Mucosa of stomach (tissue), 1 donor: ENCODE measurements at regions not wholly inside any gene's neighbourhood (a gene's known extent, or its start where the extent isn't known, plus 50 kb on each side); places are given as distances from the start of the nearest gene placed in this dataset.

ENCODE experiments used
- H3K27me3 ChIP-seq: one replicate; pipeline ENCODE4 v1.7.0; 2013; ENCODE audit warnings: mild to moderate bottlenecking, low read length; ENCODE audit not compliant: control insufficient read depth, insufficient read depth
- H3K36me3 ChIP-seq: one replicate; pipeline ENCODE4 v1.7.0; 2013; ENCODE audit warnings: low read length; ENCODE audit not compliant: control insufficient read depth, insufficient read depth
- H3K4me1 ChIP-seq: one replicate; pipeline ENCODE4 v1.7.0; 2013; ENCODE audit warnings: mild to moderate bottlenecking, low read length; ENCODE audit not compliant: control insufficient read depth, insufficient read depth
- H3K4me3 ChIP-seq: one replicate; pipeline ENCODE4 v1.7.0; 2013; ENCODE audit warnings: low read length
- H3K9ac ChIP-seq: one replicate; pipeline ENCODE4 v1.7.0; 2013; ENCODE audit warnings: mild to moderate bottlenecking, low read length, moderate library complexity
- H3K9me3 ChIP-seq: one replicate; pipeline ENCODE4 v1.7.0; 2013; ENCODE audit warnings: mild to moderate bottlenecking, low read length, moderate library complexity; ENCODE audit not compliant: control insufficient read depth
- donor health status: Pancreatic carcinoma.

DNA sequence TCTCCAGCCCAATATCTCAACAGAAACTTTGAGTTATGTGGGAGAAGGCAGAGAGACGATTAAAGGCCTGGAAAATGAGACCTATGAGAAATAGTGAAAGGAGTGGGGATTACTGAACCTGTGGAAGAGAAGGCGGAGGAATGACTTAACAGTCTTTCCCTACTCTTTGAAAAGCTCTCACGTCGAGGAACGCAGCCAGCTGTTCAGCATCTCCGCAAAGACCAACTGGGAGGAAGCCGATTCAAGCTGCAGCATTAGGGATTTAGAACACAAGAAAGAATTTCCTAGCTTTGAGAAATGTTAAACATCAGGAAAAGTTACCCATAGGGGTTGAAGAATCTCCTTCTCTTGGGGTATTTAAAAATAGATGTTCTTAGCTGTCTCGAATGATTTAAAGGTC, 233.2 kb upstream of the PARD3B start:
- Histone ChIP-seq H3K9ac (no peak overlapping the region), H3K4me1 (no peaks in the 10 kb centered on the region), H3K36me3 (no peaks in the 10 kb centered on the region), H3K9me3 (no peaks in the 10 kb centered on the region), H3K4me3 (no peak overlapping the region), H3K27me3 (no peaks in the 10 kb centered on the region)

DNA sequence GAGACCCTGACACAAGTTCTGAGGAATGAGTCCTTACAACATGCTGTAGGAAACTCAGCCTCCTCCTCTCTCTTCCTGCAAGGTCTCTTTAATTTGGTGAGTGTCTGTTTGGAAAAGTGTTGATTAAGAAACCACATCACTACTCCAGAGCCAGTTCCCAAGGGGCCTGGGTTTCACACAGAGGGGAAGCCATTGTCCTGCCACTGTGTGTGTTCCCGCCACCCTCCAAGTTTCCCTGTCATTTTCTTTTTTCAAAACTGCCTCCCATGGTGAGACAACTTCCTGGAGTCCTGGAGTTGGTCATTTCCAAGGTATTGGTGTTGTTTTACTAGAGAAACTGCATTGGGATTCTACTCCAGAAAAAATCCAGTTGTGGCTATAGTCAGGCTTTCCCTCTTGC, 232.0 kb upstream of the PARD3B start:
- Histone ChIP-seq H3K27me3 (no peaks in the 10 kb centered on the region), H3K36me3 (no peaks in the 10 kb centered on the region), H3K9ac (no peak overlapping the region), H3K9me3 (no peaks in the 10 kb centered on the region), H3K4me3 (no peak overlapping the region), H3K4me1 (no peaks in the 10 kb centered on the region)

DNA sequence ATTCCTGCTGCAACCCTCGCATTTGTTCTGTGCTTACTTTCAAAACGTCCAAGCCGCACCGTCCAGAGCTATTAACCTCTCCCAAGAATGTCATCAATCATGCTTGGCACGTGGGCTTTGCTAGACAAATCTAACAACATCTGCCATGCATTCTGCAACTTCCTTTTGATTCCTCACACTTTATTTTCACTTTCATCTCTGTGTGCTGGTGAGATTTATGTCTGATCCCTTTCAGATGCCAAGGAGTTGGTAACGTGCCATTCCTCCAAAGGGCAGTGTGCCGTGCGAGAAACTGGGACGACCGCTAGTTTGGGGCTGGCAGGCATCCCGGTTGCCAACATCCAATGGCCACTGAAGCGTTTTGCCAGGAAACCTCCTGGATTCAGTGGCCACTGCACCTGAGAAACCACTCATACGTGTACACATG, 230.0 kb upstream of the PARD3B start:
- Histone ChIP-seq H3K36me3 (no peaks in the 10 kb centered on the region), H3K9ac (no peak overlapping the region), H3K27me3 (no peaks in the 10 kb centered on the region), H3K4me1 (no peaks in the 10 kb centered on the region), H3K9me3 (no peaks in the 10 kb centered on the region), H3K4me3 (no peak overlapping the region)

DNA sequence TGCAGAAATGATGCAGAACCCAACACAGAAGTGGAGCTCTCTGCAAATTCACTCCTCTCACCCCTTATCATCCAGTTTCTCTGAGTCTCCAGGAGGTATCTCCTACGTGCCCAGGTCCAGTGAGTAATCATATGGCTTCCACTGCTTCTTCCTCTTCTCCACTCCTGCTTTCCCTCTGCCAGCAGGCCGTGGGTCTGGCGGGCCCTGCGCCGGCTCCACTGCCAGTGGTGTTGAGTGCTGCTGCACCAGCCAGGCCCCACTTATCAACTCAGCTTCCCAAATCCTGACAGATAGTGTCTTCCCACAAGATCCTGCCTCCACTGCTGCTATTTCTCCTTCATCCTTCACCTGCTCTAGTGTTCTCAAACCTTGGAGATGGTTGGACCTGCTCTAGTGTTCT, 227.6 kb upstream of the PARD3B start:
- no peak overlapping the region for H3K9ac ChIP-seq
- H3K36me3 ChIP-seq = no peaks in the 10 kb centered on the region
- no peaks in the 10 kb centered on the region for H3K27me3 ChIP-seq
- H3K4me1 ChIP-seq = no peaks in the 10 kb centered on the region
- no peaks in the 10 kb centered on the region for H3K9me3 ChIP-seq
- H3K4me3 ChIP-seq = no peak overlapping the region

DNA sequence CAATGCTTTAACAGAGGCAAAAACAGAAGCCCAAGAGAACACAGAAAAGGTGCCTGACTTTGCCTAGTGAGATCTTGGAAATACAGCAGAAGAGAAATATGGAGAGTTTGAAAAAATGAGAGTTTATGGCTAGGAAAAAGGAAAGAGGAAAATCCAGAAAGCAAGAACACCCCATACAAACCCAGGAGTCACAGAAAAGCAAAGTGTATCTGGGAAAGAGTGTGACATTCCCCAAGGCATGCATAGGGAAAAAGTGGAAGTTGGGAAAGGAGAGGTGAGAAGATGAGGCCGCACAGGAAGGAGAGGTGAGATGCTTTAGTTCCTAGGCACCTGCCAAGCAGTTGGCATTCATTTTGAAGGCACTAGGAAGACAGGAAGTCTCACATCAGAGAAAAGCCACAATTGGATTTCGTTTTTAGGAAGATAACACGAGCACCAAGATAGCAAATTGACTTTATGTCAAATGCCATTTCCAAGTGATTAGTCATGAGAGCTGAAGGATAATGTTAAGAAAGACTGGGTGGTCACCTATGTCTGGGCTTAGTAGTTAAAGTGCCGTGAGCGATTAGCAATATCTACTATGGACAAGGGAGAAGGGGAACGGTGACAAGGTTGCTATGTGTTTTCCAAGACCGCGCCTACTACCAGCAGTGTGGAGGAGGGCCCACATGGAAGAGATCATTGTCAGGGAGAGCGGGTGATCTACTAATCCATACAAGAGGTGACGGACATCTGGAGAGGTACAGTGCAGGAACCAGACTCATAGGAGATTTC, 224.1 kb upstream of the PARD3B start:
- no peak overlapping the region for H3K9ac ChIP-seq
- no peaks in the 10 kb centered on the region for H3K4me1 ChIP-seq
- no peak overlapping the region for H3K4me3 ChIP-seq
- H3K27me3 ChIP-seq = no peaks in the 10 kb centered on the region
- H3K9me3 ChIP-seq = no peaks in the 10 kb centered on the region
- H3K36me3 ChIP-seq = no peaks in the 10 kb centered on the region

DNA sequence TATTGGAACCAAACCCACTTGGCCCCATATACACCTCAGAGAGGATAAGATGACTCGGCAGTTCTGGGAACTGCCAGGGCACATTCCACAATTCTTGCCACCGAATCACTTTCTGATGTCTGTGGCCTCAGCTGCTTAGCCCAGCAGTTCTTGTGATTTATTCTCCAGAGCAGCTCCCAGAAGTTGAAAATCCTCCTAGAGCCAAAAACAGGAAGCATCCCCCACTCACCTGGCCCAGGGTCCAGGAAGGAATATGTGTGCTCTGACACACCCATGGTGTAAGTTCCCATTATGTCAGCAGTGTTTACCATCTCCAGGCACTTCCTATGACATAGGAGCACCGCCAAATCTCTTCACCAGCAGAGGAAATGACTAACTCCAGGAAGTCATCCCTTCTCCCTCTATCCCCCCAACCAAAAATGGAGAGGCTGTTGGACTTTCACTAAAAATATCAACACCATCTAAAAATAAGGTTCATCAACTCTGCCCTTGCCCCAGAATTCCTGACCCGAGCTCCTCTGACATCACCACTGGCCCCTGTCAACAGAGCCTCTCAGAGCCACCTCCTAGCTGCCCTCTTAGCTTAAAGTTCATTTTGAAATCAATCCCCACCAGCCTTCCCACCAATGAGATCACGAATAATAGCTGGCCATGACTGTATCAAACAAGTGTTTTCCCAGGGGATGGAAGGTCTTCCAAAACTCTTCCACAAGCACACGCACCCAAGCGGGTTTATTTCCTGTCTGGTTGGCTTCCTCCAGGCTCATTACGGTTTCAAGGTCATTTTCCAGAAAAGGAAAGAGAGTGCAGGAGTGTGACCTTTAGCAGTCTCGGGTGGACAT, 223.1 kb upstream of the PARD3B start:
- Histone ChIP-seq H3K9me3 (no peaks in the 10 kb centered on the region), H3K9ac (no peak overlapping the region), H3K4me1 (no peaks in the 10 kb centered on the region), H3K36me3 (no peaks in the 10 kb centered on the region), H3K4me3 (no peak overlapping the region), H3K27me3 (no peaks in the 10 kb centered on the region)

DNA sequence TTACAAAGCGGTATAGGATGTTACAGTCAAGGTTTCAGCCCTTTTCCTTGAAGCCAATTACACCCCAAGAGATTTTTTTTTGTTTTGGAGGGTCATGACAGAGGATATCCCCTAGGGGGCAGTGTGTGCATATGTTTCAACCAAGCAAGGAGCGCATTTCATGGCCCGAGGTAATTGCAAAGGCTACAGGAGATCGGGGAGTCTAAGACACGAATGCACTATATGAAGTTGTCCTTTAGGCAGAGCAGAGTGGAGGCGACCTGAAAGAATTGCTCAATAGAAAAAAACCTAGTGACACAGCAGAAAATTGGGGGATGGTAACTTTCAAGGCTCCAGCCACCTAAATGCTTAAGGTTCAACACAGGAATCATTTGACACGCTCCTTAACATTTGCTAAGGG, 219.8 kb upstream of the PARD3B start:
- H3K36me3 ChIP-seq = no peaks in the 10 kb centered on the region
- no peak overlapping the region for H3K9ac ChIP-seq
- H3K27me3 ChIP-seq = no peaks in the 10 kb centered on the region
- no peaks in the 10 kb centered on the region for H3K4me1 ChIP-seq
- no peak overlapping the region for H3K4me3 ChIP-seq
- no peaks in the 10 kb centered on the region for H3K9me3 ChIP-seq

DNA sequence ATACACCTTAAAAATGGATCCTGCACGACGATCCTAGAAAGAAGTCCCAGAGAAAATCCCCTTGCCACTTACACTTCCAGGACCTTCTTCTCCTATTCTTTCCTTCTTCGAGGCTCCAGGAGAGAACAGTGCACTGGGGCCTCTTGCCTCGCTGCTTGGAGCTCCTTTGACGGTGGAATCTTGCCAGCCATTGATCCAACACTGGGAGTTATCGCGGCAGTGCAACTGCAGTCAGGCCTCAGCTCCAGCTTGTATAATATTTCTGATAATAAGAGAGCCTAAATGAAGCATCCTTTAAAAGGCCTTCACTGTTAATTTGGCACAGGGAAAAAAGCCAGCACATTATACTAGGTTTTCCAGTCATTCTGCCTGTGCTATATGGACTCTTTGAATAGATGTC, 216.9 kb upstream of the PARD3B start:
- Histone ChIP-seq H3K4me3 (no peak overlapping the region), H3K27me3 (no peaks in the 10 kb centered on the region), H3K4me1 (no peaks in the 10 kb centered on the region), H3K9ac (no peak overlapping the region), H3K36me3 (no peaks in the 10 kb centered on the region), H3K9me3 (no peaks in the 10 kb centered on the region)

DNA sequence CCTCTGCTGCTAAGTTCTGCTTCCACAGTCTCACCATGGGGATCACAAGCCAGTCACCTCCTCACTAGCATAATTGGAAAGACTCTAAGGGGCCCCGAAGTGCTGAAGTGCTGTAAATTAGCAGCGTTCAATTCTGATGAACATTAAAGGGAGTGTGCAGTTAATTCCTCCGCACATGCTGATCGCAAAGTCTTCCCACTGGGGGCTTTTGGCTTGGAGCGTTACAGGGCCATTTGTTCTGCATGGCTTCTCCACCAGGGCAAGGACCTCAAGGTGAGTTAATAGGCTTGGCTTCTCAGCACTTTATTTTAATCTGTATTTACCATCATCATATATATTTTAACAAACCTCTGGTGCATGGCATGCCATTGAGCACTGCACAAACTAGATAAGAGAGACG, 216.3 kb upstream of the PARD3B start:
- H3K27me3 ChIP-seq = no peaks in the 10 kb centered on the region
- no peaks in the 10 kb centered on the region for H3K4me1 ChIP-seq
- H3K9ac ChIP-seq = no peak overlapping the region
- H3K4me3 ChIP-seq = no peak overlapping the region
- H3K36me3 ChIP-seq = no peaks in the 10 kb centered on the region
- no peaks in the 10 kb centered on the region for H3K9me3 ChIP-seq

DNA sequence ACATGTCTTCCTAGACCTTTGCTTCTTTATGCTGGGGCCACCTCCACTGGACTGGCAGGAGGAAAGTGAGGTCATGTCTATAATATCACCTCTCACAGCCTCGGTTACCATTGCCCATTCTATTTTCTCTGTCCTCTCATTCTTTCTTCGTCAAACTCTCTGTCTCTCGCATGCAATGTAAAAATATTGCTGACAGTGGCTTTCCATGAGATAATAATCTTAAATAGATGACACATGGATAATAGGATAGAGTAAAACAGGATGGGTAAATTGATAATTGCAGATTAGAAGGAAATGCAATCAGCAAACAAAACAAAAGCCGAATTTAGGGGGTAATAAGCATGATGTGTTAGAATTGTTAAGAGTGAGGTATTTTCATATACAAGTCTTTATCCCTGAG, 215.7 kb upstream of the PARD3B start:
- H3K9me3 ChIP-seq = no peaks in the 10 kb centered on the region
- no peaks in the 10 kb centered on the region for H3K4me1 ChIP-seq
- no peak overlapping the region for H3K9ac ChIP-seq
- H3K36me3 ChIP-seq = no peaks in the 10 kb centered on the region
- H3K4me3 ChIP-seq = no peak overlapping the region
- no peaks in the 10 kb centered on the region for H3K27me3 ChIP-seq

DNA sequence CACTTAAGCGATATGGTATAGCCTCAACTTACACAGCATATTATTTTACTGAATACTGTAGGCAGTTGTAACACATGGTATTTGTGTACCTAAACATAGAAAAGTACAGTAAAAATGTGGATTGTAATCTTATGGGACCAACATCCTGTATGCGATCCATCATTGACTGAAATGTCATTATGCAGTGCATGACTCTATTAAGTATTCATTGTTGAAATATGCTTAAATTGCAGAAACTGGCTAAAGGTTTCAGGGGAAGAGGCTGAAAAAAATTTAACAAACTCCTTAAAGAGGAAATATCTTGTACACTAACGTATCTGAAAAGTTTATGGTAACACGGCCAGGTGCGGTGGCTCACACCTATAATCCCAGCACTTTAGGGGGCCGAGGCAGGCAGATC, 214.1 kb upstream of the PARD3B start:
- Histone ChIP-seq H3K9me3 (no peaks in the 10 kb centered on the region), H3K4me3 (no peak overlapping the region), H3K4me1 (no peaks in the 10 kb centered on the region), H3K36me3 (no peaks in the 10 kb centered on the region), H3K27me3 (peaks cover 3% of the 10 kb centered on the region), H3K9ac (no peak overlapping the region)

DNA sequence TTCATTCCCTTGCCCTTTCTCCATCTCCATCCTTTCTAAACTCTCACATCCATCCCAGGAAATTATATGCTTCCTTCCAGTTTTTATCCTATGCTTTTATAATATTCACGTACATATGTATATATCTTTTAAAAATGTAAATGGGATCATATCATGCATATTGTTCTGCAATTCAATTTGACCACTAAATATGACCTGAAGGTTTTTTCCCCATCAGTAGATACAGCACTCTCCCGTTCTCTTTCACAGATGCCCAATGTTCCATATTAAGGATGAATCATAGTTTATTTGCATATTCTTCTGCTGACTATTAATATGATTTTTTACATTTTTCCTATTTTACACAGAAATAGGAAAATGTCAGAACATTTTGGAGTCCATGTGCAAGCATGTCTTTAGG, 213.3 kb upstream of the PARD3B start:
- no peak overlapping the region for H3K4me3 ChIP-seq
- no peaks in the 10 kb centered on the region for H3K36me3 ChIP-seq
- no peak overlapping the region for H3K9ac ChIP-seq
- no peaks in the 10 kb centered on the region for H3K4me1 ChIP-seq
- H3K9me3 ChIP-seq = no peaks in the 10 kb centered on the region
- H3K27me3 ChIP-seq = peaks cover 5% of the 10 kb centered on the region
